ENCODE measurements at regions not wholly inside any gene's neighbourhood (a gene's known extent, or its start where the extent isn't known, plus 50 kb on each side); places are given as distances from the start of the nearest gene placed in this dataset.

GRCh38 chr4:28351826-28352225 is 1491.2 kb downstream of the STIM2 start:
- DNase-seq, result no peak

DNA sequence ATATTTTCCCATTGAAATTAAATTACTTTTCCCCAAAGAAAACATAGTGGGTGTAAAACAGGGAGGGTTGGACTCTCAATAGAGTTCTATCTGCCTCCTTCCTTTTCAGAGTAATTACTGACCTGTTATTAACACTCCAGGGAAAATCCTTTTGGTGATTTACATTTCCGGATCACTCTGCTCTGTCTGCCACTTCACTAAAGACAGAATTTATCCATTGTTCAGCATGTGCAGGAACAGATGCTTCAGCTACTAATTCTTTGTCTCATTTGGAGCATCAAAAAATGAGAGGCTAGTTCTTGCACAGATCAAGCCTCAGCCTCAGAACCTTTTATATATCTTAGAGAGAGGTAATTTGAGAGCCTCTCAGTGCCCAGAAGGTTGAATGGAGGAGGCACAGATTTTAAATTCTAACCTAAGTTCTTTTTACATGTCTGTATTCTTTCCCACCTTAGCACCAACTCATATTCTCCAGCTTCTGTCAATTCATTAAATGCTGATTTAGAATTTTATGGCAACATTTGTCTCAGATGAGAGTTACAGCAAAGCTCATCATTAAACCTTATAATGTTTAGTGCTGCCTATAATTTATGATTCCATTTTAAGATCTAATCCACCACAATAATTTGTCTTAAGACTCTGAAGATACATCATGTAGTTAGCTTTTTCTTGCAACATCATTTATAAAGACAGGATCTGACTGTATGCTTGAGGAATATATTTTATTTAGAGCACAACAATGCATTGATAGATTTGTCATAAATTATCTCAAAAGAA is 1494.4 kb downstream of the STIM2 start:
- no peak for DNase-seq

- no peak for DNase-seq
These were observed 1497.3 kb downstream of the STIM2 start for GRCh38 chr4:28357990-28358389.

DNA sequence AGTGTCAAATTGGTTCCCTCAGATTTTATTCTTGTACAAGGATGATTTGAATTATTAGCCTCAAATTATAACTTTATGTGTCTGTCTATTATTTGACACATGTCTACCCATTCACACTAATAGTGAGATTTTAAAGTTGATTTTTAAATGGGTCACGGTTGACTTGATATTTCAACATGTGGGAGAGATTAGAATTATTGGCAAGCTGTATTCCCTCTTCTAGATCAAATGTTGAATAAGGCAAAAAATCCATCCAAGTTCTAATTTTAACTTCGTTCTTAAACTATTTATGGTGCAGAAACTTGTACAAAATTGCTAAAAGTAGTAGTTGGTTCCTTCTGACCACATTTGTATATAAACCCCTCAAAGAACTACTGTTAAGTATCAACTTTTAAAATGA is 1498.0 kb downstream of the STIM2 start:
- no peak for DNase-seq

- no peak for DNase-seq
These were observed 1500.0 kb downstream of the STIM2 start for GRCh38 chr4:28360681-28361080.

DNA sequence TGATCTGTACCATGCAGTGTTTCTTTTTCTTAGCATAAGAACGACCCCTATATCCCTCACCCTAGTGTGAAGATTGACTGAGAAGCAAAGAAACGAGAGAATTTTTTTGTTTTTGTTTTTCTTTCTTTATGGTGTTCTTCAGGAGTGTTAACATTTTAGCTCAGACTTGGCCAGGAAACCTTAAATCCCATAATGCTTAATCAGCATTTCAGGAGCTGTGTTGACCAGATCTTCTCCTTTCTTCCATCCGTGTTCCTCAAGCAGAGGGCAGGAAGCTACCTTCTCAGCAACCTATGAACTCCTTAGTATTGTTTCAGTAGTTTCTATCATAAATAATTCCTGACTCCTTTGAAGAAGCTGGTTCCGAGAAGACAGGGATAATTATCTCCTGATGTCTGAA is 1501.5 kb downstream of the STIM2 start:
- no peak for DNase-seq

DNA sequence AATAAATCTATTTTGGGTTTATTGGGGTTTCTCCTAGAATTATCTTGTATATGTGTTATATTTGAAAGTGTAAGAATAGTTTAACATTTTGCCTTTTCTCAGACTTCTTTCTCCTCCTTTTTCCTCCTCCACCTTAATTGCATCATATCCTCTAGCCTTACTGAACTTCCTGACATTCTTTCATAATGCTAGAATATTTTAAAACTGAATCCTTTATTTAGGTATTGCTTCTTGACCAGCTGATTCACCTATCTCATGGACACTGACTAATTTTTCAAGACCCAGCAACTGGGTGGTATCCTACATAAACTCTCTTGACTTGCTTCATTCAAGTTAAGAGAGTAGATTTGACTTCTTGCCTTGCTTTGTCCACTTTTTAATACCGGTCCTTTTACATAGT is 1508.9 kb downstream of the STIM2 start:
- no peak for DNase-seq

DNA sequence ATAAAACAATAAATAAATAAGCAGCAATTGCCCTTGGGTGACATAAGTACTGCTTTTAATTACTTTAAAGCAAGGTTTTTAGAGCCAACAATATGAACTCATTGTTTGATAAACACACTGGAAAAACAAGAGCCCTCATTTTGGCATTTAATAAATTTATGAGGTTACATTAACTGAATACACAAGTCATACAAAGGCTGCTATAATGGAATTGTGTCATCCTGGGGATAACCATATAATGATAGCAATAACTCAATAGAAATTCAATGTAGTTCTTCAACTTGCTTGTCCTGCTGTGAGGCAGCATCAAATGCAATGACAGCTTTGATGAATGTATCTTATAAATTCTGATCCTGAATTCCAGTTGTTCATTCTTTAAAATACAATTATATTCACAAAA is 1512.5 kb downstream of the STIM2 start:
- no peak for DNase-seq

GRCh38 chr4:28373601-28374000 is 1513.0 kb downstream of the STIM2 start:
- no peak for DNase-seq

- no peak for DNase-seq
These were observed 1517.6 kb downstream of the STIM2 start for GRCh38 chr4:28378109-28378830.

- no peak for DNase-seq
These were observed 1525.2 kb downstream of the STIM2 start for GRCh38 chr4:28385801-28386200.

DNA sequence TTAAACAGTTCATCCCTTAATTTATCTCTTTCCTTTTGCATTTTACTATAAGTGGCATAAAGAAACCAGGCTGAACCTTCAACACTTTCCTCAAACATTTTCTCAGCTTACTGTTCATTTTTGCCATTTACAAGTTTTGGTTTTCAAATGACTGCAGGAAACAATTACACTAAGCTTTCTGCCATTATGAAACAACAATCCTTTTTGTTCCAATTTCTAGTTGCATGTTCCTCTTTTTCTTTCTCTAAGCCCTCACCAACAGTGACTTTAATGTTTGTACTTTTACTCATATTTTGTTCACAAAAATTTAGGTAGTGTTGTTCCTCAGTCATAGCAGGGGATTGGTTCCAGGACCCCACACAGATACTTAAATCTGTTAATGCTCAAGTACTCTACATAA is 1526.1 kb downstream of the STIM2 start:
- no peak for DNase-seq

DNA sequence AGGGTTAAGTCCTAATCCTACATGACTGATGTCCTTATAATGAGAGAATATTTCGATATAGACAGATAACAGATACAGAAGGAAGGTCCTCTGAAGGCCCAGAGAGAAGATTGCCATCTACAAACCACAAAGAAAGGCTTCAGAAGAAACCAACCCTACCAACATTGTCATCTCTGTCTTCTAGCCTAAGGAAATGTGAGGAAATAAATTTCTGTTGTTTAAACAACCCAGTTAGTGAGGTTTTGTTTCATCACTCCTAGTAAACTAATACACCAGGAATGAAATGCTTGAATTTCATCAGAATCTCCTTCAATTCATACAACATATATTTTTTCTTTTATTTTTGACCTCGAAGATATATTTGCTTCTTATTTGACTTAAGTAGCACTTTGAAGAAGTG is 1527.8 kb downstream of the STIM2 start:
- DNase-seq, result no peak

- no peak for DNase-seq
These were observed 1531.2 kb downstream of the STIM2 start for GRCh38 chr4:28391877-28392276.

DNA sequence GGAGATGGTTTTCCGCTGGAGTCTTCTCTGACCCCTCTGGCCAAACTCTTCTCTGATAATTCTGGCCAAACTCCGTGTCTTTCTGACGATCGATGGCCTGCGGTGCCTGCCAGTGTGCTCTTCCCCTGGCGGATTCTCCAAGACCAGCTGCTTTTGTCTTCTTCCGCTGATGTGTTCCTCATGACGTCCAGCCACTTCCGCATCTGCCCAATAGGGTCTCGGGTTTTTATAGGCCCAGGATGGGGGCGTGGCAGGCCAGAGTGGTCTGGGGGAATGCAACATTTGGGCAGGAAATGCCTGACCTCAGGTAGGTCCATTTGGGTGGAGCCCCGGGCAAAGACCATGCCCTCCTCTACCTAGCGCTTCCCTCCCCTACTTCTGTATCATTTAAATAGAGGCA is 1542.1 kb downstream of the STIM2 start:
- DNase-seq, result no peak

GRCh38 chr4:28421221-28421620 is 1560.6 kb downstream of the STIM2 start:
- DNase-seq, result no peak

GRCh38 chr4:28426251-28426650 is 1565.6 kb downstream of the STIM2 start:
- DNase-seq, result no peak

- no peak for DNase-seq
These were observed 1566.9 kb downstream of the STIM2 start for GRCh38 chr4:28427306-28428085.

GRCh38 chr4:28432348-28433025 is 1571.8 kb downstream of the STIM2 start:
- DNase-seq, result no peak

DNA sequence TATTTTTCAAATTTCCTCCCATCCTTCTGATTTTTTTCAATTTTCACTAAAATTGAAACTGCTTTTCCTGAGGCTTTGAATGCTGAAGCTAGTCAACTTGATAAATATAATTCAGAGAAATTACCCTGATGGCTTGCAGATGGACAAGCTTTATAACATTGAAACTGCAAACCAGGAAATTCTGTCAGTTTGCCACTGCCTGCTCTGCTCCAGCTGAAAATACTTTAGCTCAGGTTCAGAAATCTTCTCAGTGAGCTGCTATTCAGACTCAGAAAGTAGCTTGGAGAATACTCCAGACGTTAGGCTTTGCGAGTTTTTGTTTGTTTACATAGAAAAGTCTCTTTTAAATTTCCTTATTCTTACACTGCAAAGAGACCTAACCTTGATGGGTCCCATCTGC is 1574.7 kb downstream of the STIM2 start:
- DNase-seq, result peak; percentile 51

GRCh38 chr4:28436191-28437080 is 1575.8 kb downstream of the STIM2 start:
- DNase-seq, result no peak

DNA sequence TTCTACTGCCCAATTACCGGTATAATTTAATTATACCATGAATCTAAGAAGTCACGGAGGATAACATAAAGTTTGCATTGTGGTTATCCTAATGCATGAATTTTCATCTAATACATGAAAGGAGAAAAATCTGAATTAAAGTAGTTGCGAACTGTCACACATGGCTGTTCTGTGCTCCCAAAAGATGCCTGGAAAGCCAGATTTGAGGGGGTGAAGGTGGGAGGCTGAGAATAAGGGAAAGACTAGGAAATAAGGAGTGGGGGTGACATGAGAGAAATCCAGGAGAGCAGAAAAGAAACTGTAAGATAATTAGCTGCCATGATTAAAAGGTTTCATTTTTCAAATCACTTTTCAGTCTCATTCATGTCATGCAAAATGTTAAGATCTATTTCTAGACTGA is 1582.7 kb downstream of the STIM2 start:
- no peak for DNase-seq

Data from right forelimb (tissue), 1 donor.